Type B pancreatic cell (in vitro differentiated cells): ENCODE measurements at regions not wholly inside any gene's neighbourhood (a gene's known extent, or its start where the extent isn't known, plus 50 kb on each side); places are given as distances from the start of the nearest gene placed in this dataset.

Experiments
- DNase-seq: peaks from one replicate; pipeline ENCODE4 v3.0.0; 2021; ENCODE audit warnings: mixed read lengths; ENCODE audit not compliant: unreplicated experiment; ENCODE audit errors: extremely low spot score
- H3K27ac Mint-ChIP-seq: 2 replicates; pipeline ENCODE4 v1.8.0; 2021; ENCODE audit warnings: mild to moderate bottlenecking, mixed read lengths
- H3K27me3 Mint-ChIP-seq: 2 replicates; pipeline ENCODE4 v1.8.0; 2021; ENCODE audit warnings: mixed read lengths
- H3K36me3 Mint-ChIP-seq: 2 replicates; pipeline ENCODE4 v1.8.0; 2021; ENCODE audit warnings: mixed read lengths
- H3K4me1 Mint-ChIP-seq: one replicate; pipeline ENCODE4 v1.8.0; 2021; ENCODE audit warnings: mixed read lengths; ENCODE audit not compliant: unreplicated experiment
- H3K4me3 Mint-ChIP-seq: 2 replicates; pipeline ENCODE4 v1.8.0; 2021; ENCODE audit warnings: mild to moderate bottlenecking, mixed read lengths
- H3K9me3 Mint-ChIP-seq: 2 replicates; pipeline ENCODE4 v1.8.0; 2021; ENCODE audit warnings: mixed read lengths
- TF ChIP-seq, protein P1 (sequence below): fragments of 200-600 bp; sonication (generic); conservative IDR thresholded peaks from 2 replicates; pipeline ENCODE4 v1.5.0; 2021; ENCODE audit warnings: antibody characterized with exemption, mild to moderate bottlenecking

DNA sequence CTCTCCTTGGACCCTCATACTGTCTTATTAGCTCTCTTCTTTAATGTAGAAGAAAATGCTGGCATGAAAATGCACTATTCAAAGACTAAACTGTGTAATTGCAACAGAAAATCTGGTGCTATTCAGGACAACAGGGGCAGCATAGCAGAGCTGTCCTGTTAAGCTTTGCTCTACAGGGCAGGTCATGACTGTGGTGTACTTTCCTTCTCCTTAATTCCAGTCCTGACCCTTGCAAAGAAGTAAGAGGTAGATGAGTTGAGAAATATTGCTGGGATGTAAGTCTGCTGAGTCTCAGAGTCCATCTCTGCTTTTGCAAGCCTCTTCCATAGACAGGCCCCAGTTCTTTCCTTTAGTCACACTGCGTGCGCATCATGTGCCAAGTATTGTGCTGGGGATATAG, 52.6 kb upstream of the STK38L start:
- DNase-seq, result no peak
- peaks cover 6% of the 10 kb centered on the region for H3K27me3 Mint-ChIP-seq
- TF ChIP-seq, protein P1, sequence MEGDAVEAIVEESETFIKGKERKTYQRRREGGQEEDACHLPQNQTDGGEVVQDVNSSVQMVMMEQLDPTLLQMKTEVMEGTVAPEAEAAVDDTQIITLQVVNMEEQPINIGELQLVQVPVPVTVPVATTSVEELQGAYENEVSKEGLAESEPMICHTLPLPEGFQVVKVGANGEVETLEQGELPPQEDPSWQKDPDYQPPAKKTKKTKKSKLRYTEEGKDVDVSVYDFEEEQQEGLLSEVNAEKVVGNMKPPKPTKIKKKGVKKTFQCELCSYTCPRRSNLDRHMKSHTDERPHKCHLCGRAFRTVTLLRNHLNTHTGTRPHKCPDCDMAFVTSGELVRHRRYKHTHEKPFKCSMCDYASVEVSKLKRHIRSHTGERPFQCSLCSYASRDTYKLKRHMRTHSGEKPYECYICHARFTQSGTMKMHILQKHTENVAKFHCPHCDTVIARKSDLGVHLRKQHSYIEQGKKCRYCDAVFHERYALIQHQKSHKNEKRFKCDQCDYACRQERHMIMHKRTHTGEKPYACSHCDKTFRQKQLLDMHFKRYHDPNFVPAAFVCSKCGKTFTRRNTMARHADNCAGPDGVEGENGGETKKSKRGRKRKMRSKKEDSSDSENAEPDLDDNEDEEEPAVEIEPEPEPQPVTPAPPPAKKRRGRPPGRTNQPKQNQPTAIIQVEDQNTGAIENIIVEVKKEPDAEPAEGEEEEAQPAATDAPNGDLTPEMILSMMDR, result no peak
- peaks cover 8% of the 10 kb centered on the region for H3K36me3 Mint-ChIP-seq
- no peaks in the 10 kb centered on the region for H3K9me3 Mint-ChIP-seq
- H3K4me1 Mint-ChIP-seq, result no peaks in the 10 kb centered on the region
- no peak overlapping the region for H3K27ac Mint-ChIP-seq
- H3K4me3 Mint-ChIP-seq, result no peak overlapping the region

DNA sequence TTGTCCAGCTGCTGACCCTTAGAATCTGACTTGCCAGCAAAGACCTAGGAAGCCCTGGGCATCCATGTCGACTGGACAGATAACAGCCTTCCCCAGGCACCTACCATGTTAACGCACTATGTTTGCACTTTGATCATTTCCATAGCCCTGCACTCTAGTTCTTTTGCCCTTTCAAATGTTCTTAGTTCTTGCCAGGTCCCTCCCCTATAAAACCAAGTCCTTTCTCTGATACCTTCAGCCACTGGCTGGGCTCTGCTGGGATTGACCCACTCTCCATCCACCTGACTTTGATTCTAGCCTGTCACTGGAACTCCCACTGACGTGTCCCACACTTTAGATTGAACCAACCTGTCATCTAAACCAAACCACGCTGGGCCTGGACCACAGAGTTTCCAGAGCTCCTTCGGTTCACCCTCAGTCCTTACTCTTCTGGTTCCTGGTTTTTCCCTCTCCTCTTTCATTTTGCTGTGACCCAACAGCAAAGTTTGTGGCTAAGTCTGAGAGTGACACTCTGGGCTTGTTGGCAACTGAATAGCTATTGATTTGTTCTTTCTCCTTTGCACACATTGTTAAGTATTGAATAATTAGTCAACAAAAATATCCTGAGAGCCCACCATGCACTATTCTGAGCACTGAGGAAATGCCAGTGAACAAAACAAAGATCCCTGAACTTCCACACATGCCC, 51.8 kb upstream of the STK38L start:
- Mint-ChIP-seq H3K4me3 (no peak overlapping the region), H3K4me1 (no peaks in the 10 kb centered on the region), H3K27ac (peak overlapping the region; percentile 1), H3K9me3 (no peaks in the 10 kb centered on the region), H3K27me3 (peaks cover 6% of the 10 kb centered on the region), H3K36me3 (peaks cover 8% of the 10 kb centered on the region)
- TF ChIP-seq, protein P1, result no peak
- no peak for DNase-seq

DNA sequence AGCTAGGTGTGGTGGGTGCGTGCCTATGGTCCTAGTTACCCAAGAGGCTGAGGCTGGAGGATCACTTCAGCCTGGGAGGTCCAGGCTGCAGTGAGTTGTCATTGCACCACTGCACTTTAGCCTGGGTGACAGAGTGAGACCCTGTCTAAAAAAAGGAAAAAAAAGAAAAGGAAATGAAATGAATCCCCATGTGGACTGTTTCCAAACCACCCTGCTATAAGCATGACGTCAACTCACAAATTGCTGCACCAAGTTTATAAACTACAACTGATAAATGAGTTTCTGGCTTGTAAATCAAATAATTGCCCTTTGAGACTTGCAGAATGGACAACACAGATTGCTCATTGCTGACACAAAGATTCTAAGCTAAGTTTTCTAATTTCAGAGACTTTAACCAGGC, 51.0 kb upstream of the STK38L start:
- no peaks in the 10 kb centered on the region for H3K4me1 Mint-ChIP-seq
- H3K36me3 Mint-ChIP-seq, result peaks cover 8% of the 10 kb centered on the region
- no peaks in the 10 kb centered on the region for H3K9me3 Mint-ChIP-seq
- TF ChIP-seq, protein P1, result no peak
- no peak overlapping the region for H3K27ac Mint-ChIP-seq
- peaks cover 6% of the 10 kb centered on the region for H3K27me3 Mint-ChIP-seq
- no peak for DNase-seq
- H3K4me3 Mint-ChIP-seq, result no peak overlapping the region

DNA sequence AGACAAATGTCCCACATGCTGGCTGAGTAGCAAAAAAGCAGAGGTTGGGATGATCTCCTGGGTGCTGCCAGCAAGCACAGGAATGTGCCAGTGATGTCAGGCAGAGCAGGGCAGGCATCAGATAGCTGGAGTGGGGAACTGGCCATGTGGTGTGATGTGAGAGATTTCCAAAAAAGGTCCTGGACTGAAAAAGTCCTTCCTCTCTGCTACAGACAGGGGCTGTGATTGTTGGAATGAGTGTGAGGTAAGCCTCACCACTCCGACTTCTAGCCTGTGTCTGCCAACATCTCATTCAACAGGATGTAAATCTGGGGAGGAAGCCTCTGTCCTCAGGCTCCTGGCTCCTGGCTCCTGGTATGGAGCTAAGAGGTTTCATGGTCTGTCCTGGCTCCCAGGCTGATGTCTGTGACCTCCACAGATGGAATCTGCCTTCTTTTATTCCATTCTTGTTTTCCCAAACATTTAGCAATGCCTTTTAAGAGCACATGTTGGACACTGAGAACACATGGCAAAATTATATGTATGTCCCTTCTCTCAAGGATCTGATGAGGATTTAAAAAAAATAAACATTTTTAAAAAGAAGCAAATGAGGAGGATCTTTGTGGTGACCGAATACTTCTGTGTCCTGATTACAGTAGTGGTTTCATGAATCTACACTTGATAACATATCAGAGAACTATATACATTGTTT, 50.1 kb upstream of the STK38L start:
- no peak for DNase-seq
- Mint-ChIP-seq H3K4me3 (no peak overlapping the region), H3K36me3 (peaks cover 3% of the 10 kb centered on the region)

More for the DNA sequence above, 50.1 kb upstream of the STK38L start:
- TF ChIP-seq, protein P1, result no peak
- H3K27me3 Mint-ChIP-seq, result peaks cover 6% of the 10 kb centered on the region
- H3K9me3 Mint-ChIP-seq, result no peaks in the 10 kb centered on the region
- no peaks in the 10 kb centered on the region for H3K4me1 Mint-ChIP-seq
- H3K27ac Mint-ChIP-seq, result no peak overlapping the region
